T-helper 9 cell (primary cell): ENCODE measurements at regions not wholly inside any gene's neighbourhood (a gene's known extent, or its start where the extent isn't known, plus 50 kb on each side); places are given as distances from the start of the nearest gene placed in this dataset.

Experiments used
- DNase-seq: peaks from one replicate; pipeline ENCODE4 v3.0.0-alpha.2; 2020

DNA sequence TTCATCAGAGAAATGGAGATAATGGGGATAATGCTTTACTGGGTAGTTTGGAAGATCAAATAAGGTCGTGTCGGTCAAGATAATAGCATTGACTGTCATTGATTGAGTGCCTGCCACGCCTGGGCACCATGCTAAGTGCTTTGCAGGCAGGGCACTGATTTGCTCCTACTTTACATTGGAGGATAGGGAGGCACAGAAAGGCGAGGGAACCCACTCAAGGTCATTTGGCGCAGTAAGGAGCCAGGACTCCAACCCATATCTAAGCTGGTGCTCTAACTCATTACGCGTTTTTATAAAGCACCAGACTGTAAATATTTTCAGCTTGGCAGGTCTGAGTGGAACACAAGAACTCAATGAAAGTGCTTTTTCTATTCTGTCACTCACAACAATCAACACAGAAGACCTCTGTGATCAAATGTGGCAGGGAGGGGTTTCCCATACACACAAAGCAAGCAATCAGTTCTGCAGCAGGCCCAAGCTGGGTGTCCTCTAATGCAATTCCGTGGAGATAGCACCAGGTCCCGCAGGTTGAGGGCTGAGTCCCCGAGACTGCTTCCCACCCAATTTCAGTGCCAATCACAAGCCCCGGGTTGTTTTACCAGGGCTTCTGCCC lies 373.6 kb downstream of the CDH26 start:
- DNase-seq: no peak

DNA sequence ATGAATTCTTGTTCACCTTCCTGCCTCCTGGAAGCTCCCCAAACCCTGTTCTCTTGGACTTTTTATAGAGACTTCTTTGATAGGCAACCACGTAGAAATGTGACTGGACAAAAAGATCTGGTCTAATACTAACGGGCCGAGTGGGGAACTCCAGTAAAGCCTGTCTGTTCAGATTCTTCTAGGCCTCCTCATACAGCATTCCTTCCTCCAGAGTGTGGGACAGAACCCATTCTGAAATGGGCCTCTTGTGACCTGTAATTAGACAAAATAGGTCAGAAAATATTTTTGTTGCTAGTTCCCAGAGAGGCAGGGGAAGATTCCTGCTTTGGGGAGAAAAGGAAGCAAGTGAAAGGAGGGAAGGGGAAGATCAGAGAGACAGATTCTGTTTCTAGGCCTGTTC lies 374.3 kb downstream of the CDH26 start:
- DNase-seq: no peak

- no peak for DNase-seq
Measured at GRCh38 chr20:60334911-60335310, 376.7 kb downstream of the CDH26 start.

- DNase-seq: no peak
Measured at GRCh38 chr20:60338556-60338955, 380.3 kb downstream of the CDH26 start.

DNA sequence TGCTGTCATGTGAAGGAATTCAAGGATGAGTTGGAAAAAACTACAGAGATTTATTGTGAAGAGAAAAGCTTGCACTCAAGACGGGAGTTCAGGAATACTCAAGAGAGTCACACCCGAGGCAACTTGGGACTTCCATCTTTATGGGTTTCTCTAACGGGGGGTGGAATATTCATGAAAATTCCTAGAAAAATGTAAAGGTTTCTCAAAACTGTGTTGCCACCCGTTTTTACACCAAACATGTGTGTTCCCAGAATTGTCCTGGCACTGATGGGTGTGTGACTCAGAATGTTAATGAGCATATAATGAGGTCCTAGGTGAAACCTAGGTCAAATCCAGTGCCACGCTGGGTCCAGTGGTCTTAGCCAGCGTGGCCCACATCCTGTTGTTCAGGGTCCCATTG lies 381.5 kb downstream of the CDH26 start:
- no peak for DNase-seq

DNA sequence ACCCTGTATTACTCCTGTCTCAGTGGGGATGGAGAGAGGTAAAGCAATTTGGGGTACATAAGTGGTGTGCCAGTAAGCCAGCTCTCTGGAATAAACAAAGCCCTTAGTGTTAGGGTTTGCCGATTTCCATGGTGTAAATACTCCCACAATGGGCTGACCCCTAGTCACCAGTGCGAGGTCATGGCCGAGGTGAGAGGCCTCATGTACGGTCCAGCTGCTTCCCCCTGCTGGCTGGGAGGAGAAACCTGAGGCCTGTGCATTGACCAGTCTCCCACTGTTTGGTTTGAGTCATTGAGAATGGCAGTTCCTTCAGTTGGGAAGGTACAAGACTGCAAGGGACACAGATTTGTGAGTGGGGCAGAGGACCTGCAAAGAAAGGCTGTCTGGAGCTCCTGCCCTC lies 382.0 kb downstream of the CDH26 start:
- DNase-seq: no peak

GRCh38 chr20:60341062-60341461 lies 382.8 kb downstream of the CDH26 start:
- no peak for DNase-seq

GRCh38 chr20:60345106-60345505 lies 386.9 kb downstream of the CDH26 start:
- DNase-seq: no peak

DNA sequence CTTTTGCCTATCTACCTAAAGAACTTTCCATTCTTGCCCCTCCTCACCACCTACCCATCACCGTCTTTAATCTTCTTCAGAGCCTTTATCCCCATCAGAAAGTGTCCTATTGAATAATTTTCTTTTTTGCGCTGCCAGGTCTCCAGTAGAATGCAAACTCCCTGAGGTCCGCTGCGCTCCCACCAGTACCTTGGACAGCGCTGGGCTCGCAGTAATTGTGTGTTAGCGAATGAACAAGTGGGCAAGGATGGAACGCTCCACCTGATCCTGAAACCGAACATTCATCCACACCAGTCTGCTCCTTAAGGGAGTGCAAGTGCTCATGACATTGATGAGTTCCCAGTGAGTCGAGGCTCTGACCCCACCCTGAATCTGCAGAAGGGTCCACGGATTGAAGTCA lies 391.2 kb downstream of the CDH26 start:
- no peak for DNase-seq

DNA sequence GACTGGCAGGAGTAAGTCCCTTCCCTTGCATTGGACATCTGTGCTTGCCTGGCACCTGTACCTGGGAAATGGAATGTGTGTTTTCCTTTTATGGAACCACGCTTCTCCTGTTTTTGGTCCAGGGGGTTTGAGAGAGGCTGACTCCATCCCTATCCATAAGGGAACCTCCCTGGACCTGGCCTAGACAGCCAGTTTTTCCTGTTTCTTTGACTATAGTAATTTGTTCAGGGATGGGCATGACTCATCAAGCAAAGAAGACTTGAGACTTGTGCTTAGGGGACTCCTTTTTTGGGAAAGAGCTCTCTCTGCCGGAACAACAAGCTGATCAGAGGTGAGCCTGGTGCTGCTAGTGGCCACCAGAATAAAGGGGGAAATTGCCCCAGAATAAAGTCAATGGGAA lies 393.8 kb downstream of the CDH26 start:
- no peak for DNase-seq

DNA sequence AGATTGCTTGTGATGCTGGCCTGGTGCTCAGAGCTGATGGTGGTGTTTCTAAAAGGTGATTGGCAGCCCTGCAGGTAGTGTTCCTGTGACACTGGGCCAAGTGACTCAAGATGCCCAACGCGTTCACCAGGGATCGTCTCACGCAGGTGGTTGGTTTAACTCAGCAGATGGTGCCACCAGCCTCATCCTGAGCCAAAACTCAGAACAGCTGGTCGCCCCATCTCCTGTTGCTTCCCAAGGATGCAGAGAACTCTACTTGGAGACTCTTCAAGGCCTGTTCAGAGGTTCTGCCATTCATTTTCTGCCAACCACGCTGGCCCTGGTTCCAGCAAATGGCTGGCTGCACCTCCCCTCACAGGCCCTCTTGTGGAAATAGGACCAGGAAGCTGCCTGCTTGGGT lies 394.4 kb downstream of the CDH26 start:
- no peak for DNase-seq

- no peak for DNase-seq
Measured at GRCh38 chr20:60354024-60354580, 395.9 kb downstream of the CDH26 start.

- no peak for DNase-seq
Measured at GRCh38 chr20:60358101-60358500, 399.9 kb downstream of the CDH26 start.

DNA sequence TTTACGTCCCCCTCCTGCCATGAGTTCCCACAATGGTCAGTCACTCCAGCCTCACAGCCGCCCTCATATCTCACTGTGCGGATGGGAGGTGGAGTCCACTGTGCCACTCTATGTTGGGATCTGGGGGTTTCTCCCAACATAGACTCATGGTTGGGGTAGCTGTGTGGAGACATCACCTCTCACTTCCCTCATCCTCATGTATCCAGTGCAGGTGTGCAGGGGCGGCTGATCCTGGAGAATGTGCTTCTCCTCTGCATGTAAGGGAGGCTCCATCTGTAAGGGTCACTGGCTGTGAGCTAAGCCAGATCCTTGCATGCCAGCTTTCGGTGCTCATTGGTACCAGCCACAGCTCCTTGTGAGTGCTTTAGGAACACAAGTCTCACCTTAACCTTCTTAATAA lies 400.8 kb downstream of the CDH26 start:
- no peak for DNase-seq

DNA sequence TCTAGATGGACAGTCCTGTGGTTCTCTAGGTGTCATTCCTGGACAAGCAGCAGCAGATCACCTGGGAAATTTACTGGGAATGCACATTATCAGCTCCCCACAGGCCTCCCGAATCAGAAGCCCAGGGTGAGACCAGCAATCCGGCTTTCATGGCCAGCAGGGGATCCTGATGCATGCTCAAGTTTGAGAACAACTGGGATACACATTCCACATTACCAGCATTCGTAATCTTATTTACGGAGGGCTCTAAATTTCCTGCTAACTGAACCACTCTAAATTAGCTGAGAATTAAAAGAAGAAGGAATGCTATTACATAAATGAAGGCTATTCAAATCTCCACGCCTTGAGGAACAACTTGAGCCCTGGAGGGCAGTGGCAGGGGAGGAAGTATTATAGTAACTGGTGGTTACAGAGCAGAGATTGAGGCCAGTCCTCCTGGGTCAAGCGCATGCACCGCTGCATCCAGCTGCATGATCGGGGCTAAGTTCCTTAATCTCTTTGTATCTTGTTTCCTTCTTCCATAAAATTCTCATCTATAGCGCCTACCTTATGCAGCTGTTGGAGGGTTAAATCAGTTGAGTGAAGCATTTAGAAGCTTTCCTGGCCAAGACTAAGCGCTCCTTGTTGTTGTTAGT lies 403.7 kb downstream of the CDH26 start:
- no peak for DNase-seq

DNA sequence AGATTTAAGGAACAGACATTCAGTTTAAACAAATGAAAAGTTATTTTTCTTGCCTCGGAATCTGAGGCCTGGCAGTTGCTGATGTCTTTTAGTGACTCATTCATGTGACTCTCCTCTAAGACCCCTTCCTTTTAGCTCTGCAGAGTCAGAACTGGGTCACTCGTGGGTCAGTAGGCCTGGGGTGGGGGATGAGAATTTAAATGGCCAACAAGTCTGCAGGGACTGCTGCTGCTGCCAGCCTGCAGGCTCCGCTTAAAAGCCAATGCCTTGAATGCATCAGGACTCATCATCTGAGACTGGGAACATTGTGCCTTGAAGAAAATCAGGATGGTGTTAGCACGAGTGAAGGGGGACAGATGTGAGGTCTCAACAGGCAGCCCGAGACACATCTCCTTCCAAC lies 404.3 kb downstream of the CDH26 start:
- DNase-seq: no peak

GRCh38 chr20:60363698-60364097 lies 405.5 kb downstream of the CDH26 start:
- no peak for DNase-seq

- no peak for DNase-seq
Measured at GRCh38 chr20:60365064-60365666, 406.9 kb downstream of the CDH26 start.

DNA sequence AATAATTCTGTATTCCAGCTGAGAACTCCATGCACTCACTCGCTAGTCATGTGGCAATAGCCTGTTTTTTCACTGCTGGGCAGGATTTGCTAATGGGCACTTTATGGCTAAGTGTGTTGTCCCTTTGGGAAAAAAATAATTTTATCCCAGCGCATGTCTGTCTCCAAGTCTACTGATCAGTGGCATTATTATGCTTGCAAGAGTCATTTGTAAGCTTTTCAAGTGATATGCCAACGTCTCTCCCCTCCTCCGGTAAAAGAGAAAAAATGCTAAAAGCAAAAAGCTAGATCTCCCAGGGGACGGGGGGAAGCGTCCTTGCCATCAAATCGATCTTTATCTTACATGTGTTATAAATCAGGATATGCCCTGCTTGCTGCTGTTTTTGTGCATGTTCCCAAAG lies 407.7 kb downstream of the CDH26 start:
- no peak for DNase-seq

DNA sequence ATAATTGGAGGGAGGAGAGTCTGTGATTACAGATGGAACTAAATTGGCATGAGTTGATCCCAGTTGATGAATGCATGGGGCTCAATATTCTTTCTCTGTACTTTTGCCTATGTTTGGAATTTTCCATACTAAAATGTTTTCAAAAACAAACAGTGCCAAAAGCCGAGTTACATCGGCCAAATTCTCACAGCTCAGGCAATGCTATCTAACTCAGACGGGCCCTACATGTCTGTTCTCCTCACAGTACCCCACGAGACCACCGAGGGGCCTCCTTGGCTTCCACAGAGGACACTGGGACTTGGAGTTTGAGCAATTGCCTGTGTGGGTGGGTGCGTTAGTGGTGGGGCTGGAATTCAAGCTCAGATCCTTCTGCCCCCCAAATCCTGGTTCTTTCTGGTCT lies 413.2 kb downstream of the CDH26 start:
- DNase-seq: no peak

DNA sequence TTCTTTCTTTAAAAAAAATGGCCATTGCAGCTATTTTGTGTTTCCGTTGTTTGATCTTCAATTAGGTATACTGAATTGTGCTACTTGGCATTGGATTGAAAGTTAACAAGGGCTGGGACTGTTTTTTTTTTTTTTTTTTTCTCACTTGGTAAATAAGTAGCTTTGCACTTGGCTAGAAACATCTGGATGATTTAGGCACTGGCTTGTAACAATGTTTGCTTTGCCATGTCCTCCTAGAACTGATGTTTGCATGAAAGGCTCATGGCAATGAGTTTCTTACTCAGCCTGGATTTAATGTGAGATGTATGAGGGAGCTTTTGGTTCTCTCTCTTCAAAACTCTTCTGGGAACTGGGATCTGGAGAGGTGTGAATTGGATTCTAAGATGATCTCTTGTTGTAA lies 414.1 kb downstream of the CDH26 start:
- no peak for DNase-seq

- DNase-seq: no peak
Measured at GRCh38 chr20:60372822-60373221, 414.6 kb downstream of the CDH26 start.

GRCh38 chr20:60378620-60379019 lies 420.4 kb downstream of the CDH26 start:
- no peak for DNase-seq

DNA sequence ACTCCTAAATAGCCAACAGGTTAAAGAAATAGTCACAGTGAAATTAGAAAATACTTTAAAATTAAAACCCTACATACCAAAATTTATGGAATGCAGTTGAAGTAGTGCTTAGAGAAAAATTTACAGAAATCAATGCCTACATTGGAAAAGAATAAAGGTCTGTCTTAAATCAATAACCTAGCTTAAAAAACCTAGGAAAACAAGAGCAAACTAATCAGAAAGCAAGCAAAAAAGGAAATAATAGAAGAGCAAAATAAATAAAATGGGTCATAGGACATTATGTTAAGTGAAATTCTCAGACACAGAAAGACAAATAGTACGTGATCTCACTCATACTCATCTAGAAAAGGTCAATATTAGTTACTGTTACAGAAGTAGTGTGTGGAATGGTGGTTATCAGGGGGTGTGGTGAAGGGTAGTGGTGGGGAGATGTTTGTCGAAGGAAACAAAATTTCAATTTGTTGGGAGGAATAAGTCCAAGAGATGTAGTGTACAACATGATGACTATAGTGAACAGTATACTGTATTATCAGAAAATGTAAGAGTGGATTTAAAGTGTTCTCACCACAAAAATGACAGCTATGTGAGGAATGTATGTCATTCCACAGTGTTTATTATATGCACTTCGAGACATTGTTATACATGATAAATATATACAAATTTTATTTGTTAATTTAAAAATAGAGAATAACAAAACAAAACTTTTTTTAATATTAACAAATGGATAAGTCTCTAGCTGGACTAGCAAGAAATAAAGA lies 423.6 kb downstream of the CDH26 start:
- DNase-seq: no peak
